A673 (cell line): ENCODE measurements at regions not wholly inside any gene's neighbourhood (a gene's known extent, or its start where the extent isn't known, plus 50 kb on each side); places are given as distances from the start of the nearest gene placed in this dataset.

Experiments used
- BruUV-seq: library from RNA; stranded (reverse); fragments of 400-500 nt; replicated peaks from 2 replicates; lab custom pipeline; 2021; lab: Mats Ljungman, UMichigan
- CTCF ChIA-PET: fragments of 300-600 bp; sonication (Branson Sonifier 250); formaldehyde crosslinking; loops from one replicate; lab custom pipeline; 2022; ENCODE audit warnings: antibody characterized with exemption; lab: Charles Lee
- POLR2A ChIA-PET: fragments of 300-600 bp; sonication (Branson Sonifier 250); formaldehyde crosslinking; loops from one replicate; lab custom pipeline; 2022; ENCODE audit warnings: antibody characterized with exemption; ENCODE audit not compliant: low non-redundant PET; lab: Charles Lee
- DNase-seq: peaks from one replicate; pipeline ENCODE4 v3.0.0-alpha.2; 2015; ENCODE audit warnings: low spot score
- H3K27ac ChIP-seq: fragments of 200-600 bp; sonication (generic); 2 replicates; pipeline ENCODE4 v1.5.1; 2016; ENCODE audit warnings: mixed run types, low read depth, mild to moderate bottlenecking, mixed read lengths, antibody characterized with exemption, low read length; ENCODE audit not compliant: poor library complexity, severe bottlenecking
- H3K27me3 ChIP-seq: fragments of 200-600 bp; sonication (generic); replicated peaks from 2 replicates; pipeline ENCODE4 v1.6.1; 2017; ENCODE audit warnings: mixed run types, low read depth, mild to moderate bottlenecking, mixed read lengths, antibody characterized with exemption, low read length; ENCODE audit not compliant: insufficient read depth, poor library complexity
- H3K36me3 ChIP-seq: fragments of 200-600 bp; sonication (generic); 2 replicates; pipeline ENCODE4 v1.6.1; 2016; ENCODE audit warnings: mixed run types, mild to moderate bottlenecking, mixed read lengths, antibody characterized with exemption, low read length; ENCODE audit not compliant: insufficient read depth, poor library complexity, severe bottlenecking
- H3K4me1 ChIP-seq: fragments of 200-600 bp; sonication (generic); 2 replicates; pipeline ENCODE4 v1.6.1; 2017; ENCODE audit warnings: mixed run types, mild to moderate bottlenecking, mixed read lengths, antibody characterized with exemption, low read length; ENCODE audit not compliant: insufficient read depth, poor library complexity, severe bottlenecking
- H3K4me3 ChIP-seq: fragments of 200-600 bp; sonication (generic); 2 replicates; pipeline ENCODE4 v1.5.1; 2016; ENCODE audit warnings: low read depth, mixed run types, mild to moderate bottlenecking, mixed read lengths, low read length; ENCODE audit not compliant: poor library complexity, severe bottlenecking
- H3K9me3 ChIP-seq: fragments of 200-600 bp; sonication (generic); 2 replicates; pipeline ENCODE4 v1.6.1; 2016; ENCODE audit warnings: mixed run types, low read depth, mild to moderate bottlenecking, mixed read lengths, antibody characterized with exemption, low read length; ENCODE audit not compliant: poor library complexity, severe bottlenecking
- EZH2 ChIP-seq: fragments of 200-600 bp; sonication (generic); IDR thresholded peaks from 2 replicates; pipeline ENCODE4 v1.6.1; 2017; ENCODE audit warnings: borderline replicate concordance, low read depth, mild to moderate bottlenecking, mixed read lengths, antibody characterized with exemption, low read length; ENCODE audit not compliant: poor library complexity, severe bottlenecking
- intact Hi-C: fragments of 100-400 bp; cut with micrococcal nuclease; formaldehyde crosslinking; loops from one replicate; pipeline ENCODE4 v1.10.0; 2022; ENCODE audit not compliant: unreplicated experiment
- TF ChIP-seq, protein P1 (sequence below): fragments of 300-800, 200-600 bp; sonication (generic); conservative IDR thresholded peaks from 2 replicates; pipeline ENCODE4 v1.5.1; 2017; ENCODE audit warnings: low read depth, mild to moderate bottlenecking, antibody characterized with exemption, low read length, moderate library complexity, mixed read lengths

DNA sequence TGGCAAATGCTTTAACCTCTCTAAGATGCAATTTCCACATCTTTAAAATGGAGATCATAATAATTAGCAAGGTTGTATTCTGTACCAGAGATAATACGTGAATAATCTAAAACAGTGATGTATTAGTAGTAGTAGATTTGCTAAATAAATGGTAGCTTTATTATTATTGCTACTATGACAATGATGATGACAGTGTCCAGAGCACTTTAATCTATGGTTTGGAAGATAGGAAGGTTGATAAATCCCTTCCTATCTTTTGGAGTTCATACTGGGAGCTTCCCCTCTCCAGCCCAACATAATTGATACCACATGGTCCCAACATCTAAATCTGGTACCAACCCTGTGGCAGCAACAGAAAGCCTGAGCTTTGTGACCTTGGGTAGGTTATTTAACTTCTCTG is 267.8 kb downstream of the FAT3 start:
- Histone ChIP-seq H3K9me3 (no peaks in the 10 kb centered on the region), H3K27ac (no peak overlapping the region), H3K4me1 (no peaks in the 10 kb centered on the region), H3K27me3 (no peaks in the 10 kb centered on the region), H3K4me3 (no peak overlapping the region), H3K36me3 (no peaks in the 10 kb centered on the region)
- TF ChIP-seq EZH2 = no peak
- TF ChIP-seq, protein P1, sequence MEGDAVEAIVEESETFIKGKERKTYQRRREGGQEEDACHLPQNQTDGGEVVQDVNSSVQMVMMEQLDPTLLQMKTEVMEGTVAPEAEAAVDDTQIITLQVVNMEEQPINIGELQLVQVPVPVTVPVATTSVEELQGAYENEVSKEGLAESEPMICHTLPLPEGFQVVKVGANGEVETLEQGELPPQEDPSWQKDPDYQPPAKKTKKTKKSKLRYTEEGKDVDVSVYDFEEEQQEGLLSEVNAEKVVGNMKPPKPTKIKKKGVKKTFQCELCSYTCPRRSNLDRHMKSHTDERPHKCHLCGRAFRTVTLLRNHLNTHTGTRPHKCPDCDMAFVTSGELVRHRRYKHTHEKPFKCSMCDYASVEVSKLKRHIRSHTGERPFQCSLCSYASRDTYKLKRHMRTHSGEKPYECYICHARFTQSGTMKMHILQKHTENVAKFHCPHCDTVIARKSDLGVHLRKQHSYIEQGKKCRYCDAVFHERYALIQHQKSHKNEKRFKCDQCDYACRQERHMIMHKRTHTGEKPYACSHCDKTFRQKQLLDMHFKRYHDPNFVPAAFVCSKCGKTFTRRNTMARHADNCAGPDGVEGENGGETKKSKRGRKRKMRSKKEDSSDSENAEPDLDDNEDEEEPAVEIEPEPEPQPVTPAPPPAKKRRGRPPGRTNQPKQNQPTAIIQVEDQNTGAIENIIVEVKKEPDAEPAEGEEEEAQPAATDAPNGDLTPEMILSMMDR = no peak
- POLR2A ChIA-PET = no interaction called here
- CTCF ChIA-PET = no interaction called here
- intact Hi-C loops = no loop called here
- DNase-seq = no peak
- no TSS peak for BruUV-seq

DNA sequence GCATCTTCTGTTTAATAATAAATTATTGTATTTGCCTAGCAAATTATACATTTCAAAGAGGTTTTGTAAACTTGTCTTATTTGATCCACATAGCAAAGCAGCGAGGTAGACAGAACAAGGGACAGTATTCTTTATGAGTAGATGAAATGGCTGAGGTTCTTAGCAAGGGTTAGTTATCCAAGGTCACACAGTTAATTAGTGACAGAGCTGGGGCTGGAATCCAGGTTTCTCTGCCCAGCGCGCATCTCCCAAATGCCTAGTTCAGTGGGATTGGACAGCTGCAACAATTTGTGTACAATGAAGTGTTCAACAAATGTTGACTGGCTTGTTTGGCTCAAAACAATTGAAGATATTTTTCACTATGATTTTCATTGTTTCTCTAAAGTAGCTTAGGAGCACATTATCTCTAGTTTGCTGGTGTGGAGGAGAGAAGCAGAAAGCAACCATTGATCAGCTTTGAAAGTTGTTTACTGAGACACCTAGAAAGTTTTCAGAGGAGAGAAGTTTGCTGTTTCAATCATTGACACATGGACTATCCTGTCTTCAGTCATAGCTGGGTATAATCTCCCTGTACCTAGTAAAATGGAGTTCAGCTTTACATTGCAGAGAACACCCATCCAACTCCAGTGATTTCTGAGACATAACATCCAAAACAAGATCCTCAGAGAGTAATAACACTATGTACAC is 270.6 kb downstream of the FAT3 start:
- intact Hi-C loops = no loop called here
- CTCF ChIA-PET = no interaction called here

DNA sequence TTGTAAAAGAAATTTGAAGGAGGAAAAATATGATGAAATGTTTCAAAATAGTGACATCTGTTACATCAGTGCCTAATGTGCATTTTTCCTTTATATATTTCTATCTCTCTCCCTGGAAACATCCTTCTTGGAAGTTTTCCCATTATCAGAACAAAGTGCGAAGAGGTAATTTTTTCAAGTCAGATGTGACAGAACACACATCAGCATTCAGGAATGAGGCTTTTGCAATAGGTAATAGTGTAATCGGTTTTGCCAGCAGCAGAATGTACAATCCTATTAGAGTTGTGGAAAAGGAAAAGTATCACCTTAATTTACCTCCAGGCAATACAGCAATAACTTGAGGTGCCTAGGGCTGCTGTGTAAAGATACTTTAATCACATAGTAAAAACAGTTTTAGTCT is 275.8 kb downstream of the FAT3 start:
- Histone ChIP-seq H3K4me1 (no peaks in the 10 kb centered on the region), H3K27ac (no peak overlapping the region), H3K27me3 (no peaks in the 10 kb centered on the region), H3K4me3 (no peak overlapping the region), H3K36me3 (no peaks in the 10 kb centered on the region), H3K9me3 (no peaks in the 10 kb centered on the region)
- DNase-seq = no peak
- no TSS peak for BruUV-seq
- TF ChIP-seq, protein P1 = no peak
- TF ChIP-seq EZH2 = no peak
- CTCF ChIA-PET = no interaction called here
- POLR2A ChIA-PET = no interaction called here
- intact Hi-C loops = no loop called here

More for the DNA sequence above, 270.6 kb downstream of the FAT3 start:
- TF ChIP-seq, protein P1 = no peak
- no peak for TF ChIP-seq EZH2
- H3K36me3 ChIP-seq = no peaks in the 10 kb centered on the region
- H3K4me1 ChIP-seq = no peaks in the 10 kb centered on the region
- DNase-seq = no peak
- POLR2A ChIA-PET = no interaction called here
- H3K27me3 ChIP-seq = no peaks in the 10 kb centered on the region
- H3K4me3 ChIP-seq = no peak overlapping the region
- no TSS peak for BruUV-seq
- H3K9me3 ChIP-seq = no peaks in the 10 kb centered on the region
- H3K27ac ChIP-seq = no peak overlapping the region
